BLaER1 treated with 17β-estradiol and CSF1 and Interleukin-3, amounts not matched to agents 10 nM and 100 nM (cell line): ENCODE measurements at regions not wholly inside any gene's neighbourhood (a gene's known extent, or its start where the extent isn't known, plus 50 kb on each side); places are given as distances from the start of the nearest gene placed in this dataset.

ENCODE experiments used
- H3K27ac ChIP-seq, 11 experiments: shearing (Covaris generic); formaldehyde crosslinking; 2 replicates each; pipeline ENCODE4 v1.8.1; 2022
- H3K27me3 ChIP-seq, 11 experiments: shearing (Covaris generic); formaldehyde crosslinking; 2 replicates each; pipeline ENCODE4 v1.8.1; 2022
- H3K36me3 ChIP-seq, 11 experiments: shearing (Covaris generic); formaldehyde crosslinking; 2 replicates each; pipeline ENCODE4 v1.8.1; 2022
- H3K4me1 ChIP-seq, 10 experiments: shearing (Covaris generic); formaldehyde crosslinking; 2 replicates each; pipeline ENCODE4 v1.8.1; 2022
- H3K4me2 ChIP-seq, 11 experiments: shearing (Covaris generic); formaldehyde crosslinking; 2 replicates each; pipeline ENCODE4 v1.8.1; 2022
- H3K4me3 ChIP-seq, 10 experiments: shearing (Covaris generic); formaldehyde crosslinking; 2 replicates each; pipeline ENCODE4 v1.8.1; 2022
- H3K9ac ChIP-seq, 11 experiments: shearing (Covaris generic); formaldehyde crosslinking; 2 replicates each; pipeline ENCODE4 v1.8.1; 2022
- H3K9me3 ChIP-seq, 11 experiments: shearing (Covaris generic); formaldehyde crosslinking; replicated peaks in 1 of 11; 2 replicates each; pipeline ENCODE4 v1.8.1; 2022
- H4K20me1 ChIP-seq, 11 experiments: shearing (Covaris generic); formaldehyde crosslinking; 2 replicates each; pipeline ENCODE4 v1.8.1; 2022
- Cebpa-rat ChIP-seq, 11 experiments: shearing (Covaris generic); IDR thresholded peaks; 2 replicates each; pipeline ENCODE4 v1.8.1; 2022

GRCh38 chr1:185681034-185681633, 53.1 kb upstream of the HMCN1 start:
- Histone ChIP-seq H4K20me1 (no peaks in the 10 kb centered on the region), H3K9me3 (no peaks in the 10 kb centered on the region), H3K27ac (no peak overlapping the region), H3K4me3 (no peak overlapping the region), H3K4me1 (peaks cover 0 to 43% (median 11%) of the 10 kb centered on the region in 10 experiments; a peak in 15 of 20 replicates), H3K36me3 (no peaks in the 10 kb centered on the region), H3K9ac (no peak overlapping the region), H3K4me2 (peak overlapping the region in 3 of 11 experiments; percentile 59 to 72 (median 59); a peak in 4 of 22 replicates), H3K27me3 (no peaks in the 10 kb centered on the region)
- TF ChIP-seq Cebpa-rat (IDR thresholded peaks at IDR 0.05), result no peak

- Histone ChIP-seq H3K27ac (peak overlapping the region in 4 of 11 experiments; percentile 1 to 27 (median 21); a peak in 5 of 22 replicates), H3K9me3 (no peaks in the 10 kb centered on the region), H3K4me1 (peaks cover under 1 to 48% (median 13%) of the 10 kb centered on the region in 10 experiments; a peak in 16 of 20 replicates), H3K4me3 (no peak overlapping the region), H3K4me2 (peak overlapping the region in 6 of 11 experiments; percentile 13 to 72 (median 56); a peak in 11 of 22 replicates), H4K20me1 (no peaks in the 10 kb centered on the region), H3K9ac (no peak overlapping the region), H3K27me3 (no peaks in the 10 kb centered on the region), H3K36me3 (no peaks in the 10 kb centered on the region)
- TF ChIP-seq Cebpa-rat (IDR thresholded peaks at IDR 0.05), result no peak
Observed at GRCh38 chr1:185680453-185680852, 53.7 kb upstream of the HMCN1 start.

- TF ChIP-seq Cebpa-rat (IDR thresholded peaks at IDR 0.05), result no peak
- Histone ChIP-seq H3K4me3 (no peak overlapping the region), H3K4me2 (peak overlapping the region in 5 of 11 experiments; percentile 21 to 59 (median 36); a peak in 9 of 22 replicates), H4K20me1 (no peaks in the 10 kb centered on the region), H3K36me3 (no peaks in the 10 kb centered on the region), H3K9ac (no peak overlapping the region), H3K27ac (no peak overlapping the region), H3K27me3 (no peaks in the 10 kb centered on the region), H3K4me1 (peaks cover 13 to 60% (median 26%) of the 10 kb centered on the region in 10 experiments), H3K9me3 (no peaks in the 10 kb centered on the region)
Observed at GRCh38 chr1:185679220-185679619, 55.0 kb upstream of the HMCN1 start.

- Histone ChIP-seq H3K9ac (no peak overlapping the region), H3K9me3 (no peaks in the 10 kb centered on the region; a peak in 1 of 22 replicates), H3K27ac (no peak overlapping the region), H3K4me2 (peak overlapping the region in 3 of 11 experiments; percentile 0 to 43 (median 23); a peak in 3 of 22 replicates), H3K36me3 (no peaks in the 10 kb centered on the region), H4K20me1 (no peaks in the 10 kb centered on the region), H3K4me3 (no peak overlapping the region), H3K27me3 (no peaks in the 10 kb centered on the region), H3K4me1 (peaks cover 21 to 83% (median 43%) of the 10 kb centered on the region in 10 experiments)
- no peak for TF ChIP-seq Cebpa-rat (IDR thresholded peaks at IDR 0.05)
Observed at GRCh38 chr1:185676969-185677368, 57.2 kb upstream of the HMCN1 start.

GRCh38 chr1:185674201-185674600, 60.0 kb upstream of the HMCN1 start:
- no peaks in the 10 kb centered on the region; a peak in 1 of 22 replicates for H3K9me3 ChIP-seq
- H3K27me3 ChIP-seq, result no peaks in the 10 kb centered on the region
- peaks cover 16 to 88% (median 33%) of the 10 kb centered on the region in 10 experiments for H3K4me1 ChIP-seq
- H3K4me2 ChIP-seq, result peak overlapping the region; percentile 54 to 92 (median 78)
- H4K20me1 ChIP-seq, result no peaks in the 10 kb centered on the region
- peak overlapping the region in 9 of 11 experiments; percentile 27 to 69 (median 57); a peak in 16 of 22 replicates for H3K9ac ChIP-seq
- H3K27ac ChIP-seq, result peak overlapping the region; percentile 25 to 90 (median 77); a peak in 21 of 22 replicates
- TF ChIP-seq Cebpa-rat (IDR thresholded peaks at IDR 0.05), result no peak
- no peaks in the 10 kb centered on the region for H3K36me3 ChIP-seq
- H3K4me3 ChIP-seq, result peak overlapping the region in 6 of 10 experiments; percentile 4 to 38 (median 26); a peak in 7 of 20 replicates

- peak overlapping the region in 8 of 11 experiments; percentile 5 to 92 (median 80); a peak in 14 of 22 replicates for H3K4me2 ChIP-seq
- H3K4me3 ChIP-seq, result no peak overlapping the region
- peak overlapping the region in 8 of 11 experiments; percentile 17 to 90 (median 80); a peak in 13 of 22 replicates for H3K27ac ChIP-seq
- TF ChIP-seq Cebpa-rat (IDR thresholded peaks at IDR 0.05), result no peak
- peaks cover 16 to 77% (median 31%) of the 10 kb centered on the region in 10 experiments for H3K4me1 ChIP-seq
- H3K9ac ChIP-seq, result peak overlapping the region in 3 of 11 experiments; percentile 51 to 70 (median 65); a peak in 6 of 22 replicates
- H3K36me3 ChIP-seq, result no peaks in the 10 kb centered on the region
- H4K20me1 ChIP-seq, result no peaks in the 10 kb centered on the region
- H3K9me3 ChIP-seq, result no peaks in the 10 kb centered on the region; a peak in 1 of 22 replicates
- H3K27me3 ChIP-seq, result no peaks in the 10 kb centered on the region
Observed at GRCh38 chr1:185672719-185673360, 61.4 kb upstream of the HMCN1 start.

- Histone ChIP-seq H3K27me3 (no peaks in the 10 kb centered on the region), H3K4me3 (no peak overlapping the region), H3K4me2 (peak overlapping the region in 3 of 11 experiments; percentile 11 to 30 (median 30); a peak in 2 of 22 replicates), H3K4me1 (peaks cover 16 to 56% (median 27%) of the 10 kb centered on the region in 10 experiments), H4K20me1 (no peaks in the 10 kb centered on the region), H3K36me3 (no peaks in the 10 kb centered on the region), H3K27ac (no peak overlapping the region), H3K9me3 (peaks cover 0 to 1% (median under 1%) of the 10 kb centered on the region in 11 experiments; a peak in 12 of 22 replicates), H3K9ac (no peak overlapping the region)
- no peak for TF ChIP-seq Cebpa-rat (IDR thresholded peaks at IDR 0.05)
Observed at GRCh38 chr1:185670187-185670627, 64.0 kb upstream of the HMCN1 start.

GRCh38 chr1:185668013-185668412, 66.2 kb upstream of the HMCN1 start:
- Histone ChIP-seq H3K27ac (no peak overlapping the region), H3K4me2 (no peak overlapping the region), H3K27me3 (no peaks in the 10 kb centered on the region), H3K4me1 (peaks cover 0 to 36% (median 5%) of the 10 kb centered on the region in 10 experiments; a peak in 14 of 20 replicates), H3K9ac (no peak overlapping the region), H3K9me3 (peaks cover 0 to 16% (median 10%) of the 10 kb centered on the region in 11 experiments; a peak in 16 of 22 replicates), H3K36me3 (no peaks in the 10 kb centered on the region), H4K20me1 (no peaks in the 10 kb centered on the region), H3K4me3 (no peak overlapping the region)
- no peak for TF ChIP-seq Cebpa-rat (IDR thresholded peaks at IDR 0.05)

- peaks cover 0 to 36% (median 0%) of the 10 kb centered on the region in 10 experiments; a peak in 7 of 20 replicates for H3K4me1 ChIP-seq
- H3K27me3 ChIP-seq, result no peaks in the 10 kb centered on the region
- H3K9me3 ChIP-seq, result peaks cover 0 to 16% (median 10%) of the 10 kb centered on the region in 11 experiments; a peak in 16 of 22 replicates
- no peaks in the 10 kb centered on the region for H3K36me3 ChIP-seq
- no peaks in the 10 kb centered on the region for H4K20me1 ChIP-seq
- no peak overlapping the region for H3K27ac ChIP-seq
- TF ChIP-seq Cebpa-rat (IDR thresholded peaks at IDR 0.05), result no peak
- H3K9ac ChIP-seq, result no peak overlapping the region
- H3K4me2 ChIP-seq, result no peak overlapping the region
- no peak overlapping the region for H3K4me3 ChIP-seq
Observed at GRCh38 chr1:185666582-185666981, 67.6 kb upstream of the HMCN1 start.
